RWPE1 (cell line): ENCODE measurements at regions not wholly inside any gene's neighbourhood (a gene's known extent, or its start where the extent isn't known, plus 50 kb on each side); places are given as distances from the start of the nearest gene placed in this dataset.

Source experiments
- CTCF ChIA-PET: fragments of 350-600 bp; sonication (Branson Sonifier 250); formaldehyde crosslinking; extraction: SDS; loops from one replicate; lab custom pipeline; 2021; lab: Yijun Ruan, JAX
- POLR2A ChIA-PET: fragments of 400-600 bp; formaldehyde crosslinking; extraction: SDS; loops from one replicate; lab custom pipeline; 2020; ENCODE audit warnings: antibody characterized with exemption; ENCODE audit not compliant: low non-redundant PET; lab: Yijun Ruan, JAX
- DNase-seq: peaks from one replicate; pipeline ENCODE4 v3.0.0; 2012; ENCODE audit warnings: low spot score
- H3K27ac ChIP-seq: fragments of 450-650 bp; 2 replicates; pipeline ENCODE4 v1.5.1; 2017
- CTCF ChIP-seq: fragments of 450-650 bp; conservative IDR thresholded peaks from 2 replicates; pipeline ENCODE4 v1.5.1; 2017; ENCODE audit warnings: low read depth, mild to moderate bottlenecking

- ChIA-PET POLR2A (no interaction called here), CTCF (interaction anchor here (0.5 to 1.4 kb wide), 7 partner anchors 14 to 215 kb away, joined by 3 to 6 read pairs (median 3); no protein-coding TSS in a partner anchor)
- peak; percentile 82 for TF ChIP-seq CTCF
- H3K27ac ChIP-seq = no peak overlapping the region
- peak; percentile 73 for DNase-seq
Observed at GRCh38 chr6:30396833-30397479, 52.0 kb downstream of the RPP21 start.

- ChIA-PET POLR2A (no interaction called here), CTCF (interaction anchor here (0.5 to 1.4 kb wide), 5 partner anchors 13 to 216 kb away, joined by 3 to 5 read pairs (median 3); no protein-coding TSS in a partner anchor)
- no peak for DNase-seq
- no peak overlapping the region for H3K27ac ChIP-seq
- TF ChIP-seq CTCF = no peak
Observed at GRCh38 chr6:30397697-30398096, 52.7 kb downstream of the RPP21 start.

- TF ChIP-seq CTCF = no peak
- H3K27ac ChIP-seq = no peak overlapping the region
- peak; percentile 29 for DNase-seq
- ChIA-PET POLR2A (no interaction called here), CTCF (interaction anchor here (0.6 to 0.7 kb wide), 2 partner anchors 44 to 331 kb away, joined by 3 to 5 read pairs; no protein-coding TSS in a partner anchor)
Observed at GRCh38 chr6:30399390-30400058, 54.6 kb downstream of the RPP21 start.

GRCh38 chr6:30405934-30406333 lies 61.0 kb downstream of the RPP21 start:
- ChIA-PET CTCF (no interaction called here), POLR2A (no interaction called here)
- TF ChIP-seq CTCF = no peak
- DNase-seq = no peak
- H3K27ac ChIP-seq = no peak overlapping the region

- CTCF ChIA-PET = no interaction called here
Observed at GRCh38 chr6:30409184-30409583, 64.2 kb downstream of the RPP21 start.

More at GRCh38 chr6:30409184-30409583, 64.2 kb downstream of the RPP21 start:
- no peak overlapping the region for H3K27ac ChIP-seq
- DNase-seq = no peak
- TF ChIP-seq CTCF = no peak
- POLR2A ChIA-PET = no interaction called here
